H9 (cell line): ENCODE measurements at regions not wholly inside any gene's neighbourhood (a gene's known extent, or its start where the extent isn't known, plus 50 kb on each side); places are given as distances from the start of the nearest gene placed in this dataset.

Source experiments
- DNase-seq: peaks from one replicate; pipeline ENCODE4 v3.0.0-alpha.2; 2017
- H2AFZ ChIP-seq: one replicate; pipeline ENCODE4 v1.6.1; 2013; ENCODE audit warnings: mild to moderate bottlenecking, low read length, control low read depth, moderate library complexity
- H2AK5ac ChIP-seq: 2 replicates; pipeline ENCODE4 v1.6.1; 2013; ENCODE audit warnings: low read length, control low read depth, mixed read lengths; ENCODE audit not compliant: insufficient read length
- H2BK120ac ChIP-seq: one replicate; pipeline ENCODE4 v1.6.1; 2013; ENCODE audit warnings: low read depth, mild to moderate bottlenecking, low read length, control low read depth, inconsistent platforms; ENCODE audit not compliant: poor library complexity, severe bottlenecking
- H2BK12ac ChIP-seq: 2 replicates; pipeline ENCODE4 v1.6.1; 2013; ENCODE audit warnings: low read length, control low read depth, mixed read lengths, low read depth; ENCODE audit not compliant: insufficient read length
- H2BK15ac ChIP-seq: 2 replicates; pipeline ENCODE4 v1.6.1; 2013; ENCODE audit warnings: low read depth, low read length, control low read depth
- H2BK20ac ChIP-seq: one replicate; pipeline ENCODE4 v1.6.1; 2013; ENCODE audit warnings: low read depth, mild to moderate bottlenecking, low read length, control low read depth, inconsistent platforms; ENCODE audit not compliant: poor library complexity, severe bottlenecking
- H2BK5ac ChIP-seq: 2 replicates; pipeline ENCODE4 v1.6.1; 2013; ENCODE audit warnings: low read length, control low read depth, mixed read lengths; ENCODE audit not compliant: insufficient read length
- H3K14ac ChIP-seq: 2 replicates; pipeline ENCODE4 v1.6.1; 2013; ENCODE audit warnings: low read length, control low read depth; ENCODE audit not compliant: insufficient read depth
- H3K18ac ChIP-seq: 2 replicates; pipeline ENCODE4 v1.6.1; 2013; ENCODE audit warnings: low read depth, mild to moderate bottlenecking, mixed read lengths, low read length, control low read depth; ENCODE audit not compliant: insufficient read length
- H3K23ac ChIP-seq: 2 replicates; pipeline ENCODE4 v1.6.1; 2013; ENCODE audit warnings: low read length, control low read depth, mixed read lengths, low read depth; ENCODE audit not compliant: insufficient read length
- H3K23me2 ChIP-seq: 2 replicates; pipeline ENCODE4 v1.6.1; 2013; ENCODE audit warnings: low read depth, mild to moderate bottlenecking, mixed read lengths, low read length, control low read depth; ENCODE audit not compliant: insufficient read length, poor library complexity, severe bottlenecking
- H3K27ac ChIP-seq: 2 replicates; pipeline ENCODE4 v1.5.1; 2013; ENCODE audit warnings: low read length, control low read depth, mixed read lengths, low read depth; ENCODE audit not compliant: insufficient read length
- H3K27me3 ChIP-seq: 2 replicates; pipeline ENCODE4 v1.6.1; 2013; ENCODE audit warnings: low read length, control low read depth, inconsistent platforms; ENCODE audit not compliant: insufficient read depth
- H3K4ac ChIP-seq: 2 replicates; pipeline ENCODE4 v1.6.1; 2013; ENCODE audit warnings: low read depth, mild to moderate bottlenecking, control low read depth, inconsistent platforms, low read length, moderate library complexity
- H3K4me1 ChIP-seq: 2 replicates; pipeline ENCODE4 v1.6.1; 2013; ENCODE audit warnings: low read length, control low read depth, inconsistent platforms; ENCODE audit not compliant: insufficient read depth
- H3K4me2 ChIP-seq: 2 replicates; pipeline ENCODE4 v1.6.1; 2013; ENCODE audit warnings: low read length, control low read depth, mixed read lengths; ENCODE audit not compliant: insufficient read length, insufficient read depth
- H3K56ac ChIP-seq: 2 replicates; pipeline ENCODE4 v1.6.1; 2013; ENCODE audit warnings: low read depth, mild to moderate bottlenecking, mixed read lengths, low read length, control low read depth; ENCODE audit not compliant: insufficient read length
- H3K79me1 ChIP-seq: 2 replicates; pipeline ENCODE4 v1.6.1; 2013; ENCODE audit warnings: low read depth, mild to moderate bottlenecking, moderate library complexity, low read length, control low read depth, inconsistent platforms; ENCODE audit not compliant: insufficient read depth, poor library complexity, severe bottlenecking
- H3K79me2 ChIP-seq: 2 replicates; pipeline ENCODE4 v1.6.1; 2013; ENCODE audit warnings: low read length, control low read depth, inconsistent platforms; ENCODE audit not compliant: insufficient read depth
- H3K9ac ChIP-seq: 2 replicates; pipeline ENCODE4 v1.6.1; 2013; ENCODE audit warnings: low read length, control low read depth, mixed read lengths; ENCODE audit not compliant: insufficient read length; ENCODE audit errors: extremely low read depth
- H3K9me3 ChIP-seq: one replicate; pipeline ENCODE4 v1.6.1; 2013; ENCODE audit warnings: low read depth, low read length, inconsistent platforms; ENCODE audit not compliant: control insufficient read depth
- H3T11ph ChIP-seq: one replicate; pipeline ENCODE4 v1.6.1; 2013; ENCODE audit warnings: mild to moderate bottlenecking, low read length, control low read depth, inconsistent platforms
- H4K20me1 ChIP-seq: one replicate; pipeline ENCODE4 v1.6.1; 2013; ENCODE audit not compliant: control insufficient read depth, insufficient read length, insufficient read depth
- H4K5ac ChIP-seq: 2 replicates; pipeline ENCODE4 v1.6.1; 2013; ENCODE audit warnings: low read depth, mild to moderate bottlenecking, mixed read lengths, low read length, control low read depth; ENCODE audit not compliant: insufficient read length
- H4K8ac ChIP-seq: replicated peaks from 2 replicates; pipeline ENCODE4 v1.6.1; 2013; ENCODE audit warnings: low read length, control low read depth, mixed read lengths, low read depth; ENCODE audit not compliant: insufficient read length
- H4K91ac ChIP-seq: 2 replicates; pipeline ENCODE4 v1.6.1; 2013; ENCODE audit warnings: low read depth, mild to moderate bottlenecking, moderate library complexity, mixed read lengths, low read length, control low read depth; ENCODE audit not compliant: insufficient read length
- H3K27ac Mint-ChIP-seq, 3 experiments: 2 replicates in 2 of 3; 3 replicates in 1 of 3; pipeline ENCODE4 v1.8.0; 2020 to 2021; ENCODE audit warnings: mixed read lengths in 3 of 3, mild to moderate bottlenecking in 1 of 3, moderate library complexity in 1 of 3
- H3K27me3 Mint-ChIP-seq: 2 replicates; pipeline ENCODE4 v1.8.0; 2021; ENCODE audit warnings: low read depth, mild to moderate bottlenecking, moderate library complexity, mixed read lengths
- H3K36me3 Mint-ChIP-seq, 3 experiments: 2 replicates in 2 of 3; 3 replicates in 1 of 3; pipeline ENCODE4 v1.8.0; 2020 to 2021; ENCODE audit warnings: low read depth in 3 of 3, mixed read lengths in 3 of 3; ENCODE audit not compliant: insufficient read depth in 1 of 3
- H3K4me1 Mint-ChIP-seq, 2 experiments: 2 replicates each; pipeline ENCODE4 v1.8.0; 2020; ENCODE audit warnings: mixed read lengths in 2 of 2
- H3K4me3 Mint-ChIP-seq, 2 experiments: 2 replicates in 1 of 2; 3 replicates in 1 of 2; pipeline ENCODE4 v1.8.0; 2020 to 2021; ENCODE audit warnings: mild to moderate bottlenecking in 2 of 2, mixed read lengths in 2 of 2, moderate library complexity in 1 of 2
- H3K9me3 Mint-ChIP-seq, 2 experiments: 2 replicates in 1 of 2; 3 replicates in 1 of 2; pipeline ENCODE4 v1.8.0; 2020; ENCODE audit warnings: mild to moderate bottlenecking in 2 of 2, mixed read lengths in 2 of 2, moderate library complexity in 1 of 2
- CTCF ChIP-seq: fragments of 200-600 bp; sonication (generic); conservative IDR thresholded peaks from 3 replicates; pipeline ENCODE4 v1.8.0; 2021; ENCODE audit warnings: antibody characterized with exemption, mild to moderate bottlenecking
- WGBS: extraction: QIAGEN DNeasy Blood & Tissue Kit; methylation state at CpG from one replicate; pipeline ENCODE4 v1.1.7; 2013; ENCODE audit warnings: missing lambda C conversion rate, low lambda C conversion rate, mixed read lengths; ENCODE audit not compliant: insufficient read length; ENCODE audit errors: extremely low coverage; 5-methylcytosine and 5-hydroxymethylcytosine counted together

- no peak overlapping the region for H3K14ac ChIP-seq
- no peaks in the 10 kb centered on the region for H3K27me3 ChIP-seq
- H3T11ph ChIP-seq = no peak overlapping the region
- H3K56ac ChIP-seq = no peak overlapping the region
- no peak overlapping the region for H3K27ac ChIP-seq
- no peak overlapping the region for H3K4ac ChIP-seq
- H3K79me2 ChIP-seq = no peaks in the 10 kb centered on the region
- H2BK5ac ChIP-seq = no peak overlapping the region
- no peaks in the 10 kb centered on the region for H3K27me3 Mint-ChIP-seq
- no peak overlapping the region for H3K4me2 ChIP-seq
- H4K8ac ChIP-seq = no peak overlapping the region
- H4K91ac ChIP-seq = no peak overlapping the region
- H2AFZ ChIP-seq = no peak overlapping the region
- no peaks in the 10 kb centered on the region for H3K36me3 Mint-ChIP-seq
- no peak overlapping the region for H2BK15ac ChIP-seq
- no peak overlapping the region for H2AK5ac ChIP-seq
- H2BK20ac ChIP-seq = no peak overlapping the region
- H2BK12ac ChIP-seq = no peak overlapping the region
- H3K4me3 Mint-ChIP-seq = no peak overlapping the region
- H4K5ac ChIP-seq = no peak overlapping the region
- no peaks in the 10 kb centered on the region for H3K79me1 ChIP-seq
- H3K9ac ChIP-seq = no peak overlapping the region
- H3K4me1 ChIP-seq = no peaks in the 10 kb centered on the region
- DNase-seq = no peak
- peaks cover 18 to 33% of the 10 kb centered on the region in 2 experiments for H3K4me1 Mint-ChIP-seq
- no peak overlapping the region for H3K23ac ChIP-seq
- H3K18ac ChIP-seq = no peak overlapping the region
- WGBS = no CpG with 5 or more reads among the region's 9 CpGs
- no peak overlapping the region for H3K27ac Mint-ChIP-seq
- TF ChIP-seq CTCF = no peak
- H3K23me2 ChIP-seq = no peaks in the 10 kb centered on the region
- H3K9me3 ChIP-seq = no peaks in the 10 kb centered on the region
- no peak overlapping the region for H2BK120ac ChIP-seq
- H4K20me1 ChIP-seq = no peaks in the 10 kb centered on the region
- no peaks in the 10 kb centered on the region; a peak in 2 of 5 replicates for H3K9me3 Mint-ChIP-seq
Measured at GRCh38 chr1:3978990-3979325, 78.9 kb upstream of the C1orf174 start.
